ENCODE measurements at regions not wholly inside any gene's neighbourhood (a gene's known extent, or its start where the extent isn't known, plus 50 kb on each side); places are given as distances from the start of the nearest gene placed in this dataset.

DNA sequence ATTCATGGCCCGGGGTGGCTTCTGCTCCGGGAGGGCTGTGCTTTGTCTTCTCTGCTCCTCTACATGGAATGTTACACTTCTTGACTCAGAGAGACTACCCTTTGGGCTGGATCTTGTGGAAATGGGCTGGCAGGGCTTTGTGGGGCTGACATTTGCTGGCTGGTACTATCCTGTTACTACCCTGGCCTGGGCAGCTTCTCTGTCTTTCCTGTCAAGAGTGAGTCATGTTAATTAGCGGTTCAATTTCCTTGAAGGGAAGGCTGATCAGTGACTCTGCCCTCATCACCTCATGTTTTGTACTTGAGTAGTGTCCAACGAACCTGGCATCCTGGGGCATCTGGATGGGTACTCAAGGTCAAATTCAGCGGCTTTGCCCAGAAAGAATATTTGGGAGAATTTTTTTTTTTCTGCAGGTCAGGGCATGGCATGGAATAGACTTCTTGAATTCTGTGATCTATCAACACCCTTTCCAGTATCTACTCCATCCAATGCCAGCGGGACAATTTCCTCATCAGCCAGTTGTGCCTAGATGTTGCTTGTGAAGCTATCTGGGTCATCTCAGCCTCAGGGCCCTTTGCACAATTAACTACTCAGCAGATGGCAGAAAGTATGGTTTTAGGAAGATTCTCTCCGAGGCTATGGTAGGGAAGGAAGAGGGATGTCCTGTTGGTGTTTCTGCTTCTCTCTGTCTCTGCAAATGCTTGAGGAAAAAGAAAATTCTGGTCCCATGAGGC lies 140.5 kb upstream of the PLET1 start:
- Mint-ChIP-seq H3K9me3 (no peaks in the 10 kb centered on the region), H3K4me3 (no peak overlapping the region), H3K4me1 (ENCODE audit: low read depth) (no peaks in the 10 kb centered on the region), H3K27ac (no peak overlapping the region), H3K27me3 (no peaks in the 10 kb centered on the region), H3K36me3 (ENCODE audit: low read depth) (no peaks in the 10 kb centered on the region)
- ChIA-PET CTCF (no interaction called here), POLR2A (no interaction called here)
- ATAC-seq (no peak), DNase-seq (no peak)
- TF ChIP-seq, protein P1, sequence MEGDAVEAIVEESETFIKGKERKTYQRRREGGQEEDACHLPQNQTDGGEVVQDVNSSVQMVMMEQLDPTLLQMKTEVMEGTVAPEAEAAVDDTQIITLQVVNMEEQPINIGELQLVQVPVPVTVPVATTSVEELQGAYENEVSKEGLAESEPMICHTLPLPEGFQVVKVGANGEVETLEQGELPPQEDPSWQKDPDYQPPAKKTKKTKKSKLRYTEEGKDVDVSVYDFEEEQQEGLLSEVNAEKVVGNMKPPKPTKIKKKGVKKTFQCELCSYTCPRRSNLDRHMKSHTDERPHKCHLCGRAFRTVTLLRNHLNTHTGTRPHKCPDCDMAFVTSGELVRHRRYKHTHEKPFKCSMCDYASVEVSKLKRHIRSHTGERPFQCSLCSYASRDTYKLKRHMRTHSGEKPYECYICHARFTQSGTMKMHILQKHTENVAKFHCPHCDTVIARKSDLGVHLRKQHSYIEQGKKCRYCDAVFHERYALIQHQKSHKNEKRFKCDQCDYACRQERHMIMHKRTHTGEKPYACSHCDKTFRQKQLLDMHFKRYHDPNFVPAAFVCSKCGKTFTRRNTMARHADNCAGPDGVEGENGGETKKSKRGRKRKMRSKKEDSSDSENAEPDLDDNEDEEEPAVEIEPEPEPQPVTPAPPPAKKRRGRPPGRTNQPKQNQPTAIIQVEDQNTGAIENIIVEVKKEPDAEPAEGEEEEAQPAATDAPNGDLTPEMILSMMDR (IDR thresholded peaks at IDR 0.05) = no peak
- intact Hi-C loops (cut with micrococcal nuclease) = no loop called here

DNA sequence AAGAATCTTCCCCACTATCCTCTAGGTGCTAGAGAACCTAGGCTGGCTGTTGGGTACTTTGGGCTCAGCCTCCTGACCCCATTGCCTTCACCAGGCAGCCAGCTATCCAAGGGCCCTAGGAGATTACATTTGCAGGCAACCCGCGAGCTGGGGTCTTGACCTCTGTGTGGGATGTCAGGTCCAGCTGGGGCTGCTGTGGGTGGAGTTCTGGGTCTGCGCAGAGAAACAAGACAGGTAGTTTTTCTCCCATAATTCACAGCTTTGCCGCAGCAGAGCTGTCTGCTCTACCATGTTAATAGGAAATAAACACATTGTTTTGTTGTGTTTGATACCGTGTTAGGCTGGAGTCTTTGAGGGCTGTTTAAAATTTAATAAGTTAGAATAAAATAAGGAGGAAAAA lies 142.8 kb upstream of the PLET1 start:
- Mint-ChIP-seq H3K36me3 (ENCODE audit: low read depth) (no peaks in the 10 kb centered on the region), H3K27me3 (peaks cover under 1% of the 10 kb centered on the region), H3K4me3 (no peak overlapping the region), H3K27ac (no peak overlapping the region), H3K4me1 (ENCODE audit: low read depth) (no peaks in the 10 kb centered on the region), H3K9me3 (no peaks in the 10 kb centered on the region)
- TF ChIP-seq, protein P1 (IDR thresholded peaks at IDR 0.05) = no peak
- ATAC-seq = no peak
- intact Hi-C loops (cut with micrococcal nuclease) = no loop called here
- POLR2A ChIA-PET = no interaction called here
- no peak for DNase-seq
- CTCF ChIA-PET = no interaction called here

DNA sequence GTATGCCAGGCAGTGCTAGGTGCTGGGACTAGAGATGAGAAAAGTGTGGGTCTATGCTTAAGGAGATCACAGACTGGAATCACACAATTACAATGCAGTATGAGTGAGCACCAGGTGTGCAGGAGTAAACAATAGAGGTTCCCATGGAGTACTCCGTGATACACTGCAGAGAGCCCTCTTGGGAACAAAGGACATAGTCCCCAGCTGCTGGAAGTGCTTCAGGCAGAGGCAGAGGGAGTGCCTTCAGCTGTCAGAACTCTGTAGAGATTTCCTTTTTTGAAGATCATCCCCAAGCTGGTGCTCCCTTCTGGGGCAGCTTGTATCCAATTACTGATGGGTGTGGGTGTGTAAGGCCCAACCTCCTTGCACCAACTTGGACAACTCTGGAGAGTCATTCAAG lies 143.5 kb upstream of the PLET1 start:
- intact Hi-C loops (cut with micrococcal nuclease) = no loop called here
- POLR2A ChIA-PET = no interaction called here
- TF ChIP-seq, protein P1 (IDR thresholded peaks at IDR 0.05) = no peak
- no peak overlapping the region for H3K4me3 Mint-ChIP-seq
- ATAC-seq (no peak), DNase-seq (no peak)
- H3K36me3 Mint-ChIP-seq (ENCODE audit: low read depth) = no peaks in the 10 kb centered on the region
- H3K27me3 Mint-ChIP-seq = peaks cover 3% of the 10 kb centered on the region
- CTCF ChIA-PET = no interaction called here
- no peak overlapping the region for H3K27ac Mint-ChIP-seq
- H3K9me3 Mint-ChIP-seq = no peaks in the 10 kb centered on the region
- no peaks in the 10 kb centered on the region for H3K4me1 Mint-ChIP-seq (ENCODE audit: low read depth)

DNA sequence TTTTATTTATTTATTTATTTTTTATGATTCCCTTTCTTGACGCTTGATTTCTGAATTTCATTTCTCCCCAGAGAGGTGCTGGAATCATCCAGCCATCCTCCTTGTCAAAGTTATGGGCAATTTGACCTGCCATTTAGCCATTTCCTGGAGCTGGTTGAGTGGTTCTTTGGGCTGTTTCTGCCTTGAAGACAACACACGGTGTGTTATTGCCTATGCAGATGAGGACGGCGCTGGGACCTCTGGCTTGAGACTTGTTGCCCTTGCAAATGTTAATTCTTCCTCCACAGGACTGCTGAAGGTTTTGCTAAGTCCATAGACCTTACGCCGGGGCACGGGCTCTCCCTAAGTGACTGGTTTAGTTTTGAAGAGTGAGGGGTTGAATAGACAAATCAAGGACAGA lies 147.9 kb upstream of the PLET1 start:
- Mint-ChIP-seq H3K4me1 (ENCODE audit: low read depth) (no peaks in the 10 kb centered on the region), H3K27me3 (peaks cover 3% of the 10 kb centered on the region), H3K4me3 (no peak overlapping the region), H3K27ac (no peak overlapping the region), H3K9me3 (peaks cover 3% of the 10 kb centered on the region), H3K36me3 (ENCODE audit: low read depth) (no peaks in the 10 kb centered on the region)
- TF ChIP-seq, protein P1 (IDR thresholded peaks at IDR 0.05) = no peak
- ChIA-PET POLR2A (no interaction called here), CTCF (no interaction called here)
- intact Hi-C loops (cut with micrococcal nuclease) = no loop called here
- no peak for DNase-seq
- ATAC-seq = no peak

DNA sequence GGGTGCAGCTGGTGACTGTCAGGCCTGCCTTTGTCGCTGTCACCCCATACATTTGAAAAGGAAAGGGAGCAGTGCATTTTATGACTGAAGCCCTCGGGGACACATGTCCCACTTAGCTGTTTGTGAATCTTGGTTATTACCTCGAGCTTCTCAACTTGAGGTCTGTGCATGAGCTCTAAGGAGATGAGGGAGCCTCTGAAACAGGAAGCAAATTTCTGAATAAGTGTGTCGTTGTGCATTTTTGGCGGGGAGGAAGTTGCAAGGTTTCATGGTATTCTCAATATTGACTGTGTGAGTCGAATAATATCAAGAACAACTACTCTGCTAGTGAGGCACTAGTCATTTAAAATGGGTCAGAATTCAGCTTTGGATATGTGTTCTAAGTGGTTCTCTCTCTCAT lies 149.7 kb upstream of the PLET1 start:
- Mint-ChIP-seq H3K27me3 (peaks cover 6% of the 10 kb centered on the region), H3K4me3 (no peak overlapping the region), H3K4me1 (ENCODE audit: low read depth) (no peaks in the 10 kb centered on the region), H3K9me3 (peaks cover 3% of the 10 kb centered on the region), H3K36me3 (ENCODE audit: low read depth) (no peaks in the 10 kb centered on the region), H3K27ac (no peak overlapping the region)
- intact Hi-C loops (cut with micrococcal nuclease) = no loop called here
- ChIA-PET CTCF (no interaction called here), POLR2A (no interaction called here)
- ATAC-seq = no peak
- DNase-seq = no peak
- TF ChIP-seq, protein P1 (IDR thresholded peaks at IDR 0.05) = no peak

All from activated CD8-positive, alpha-beta T cell treated with anti-CD3 and anti-CD28 coated beads for 36 hours (primary cell).